ENCODE measurements at regions not wholly inside any gene's neighbourhood (a gene's known extent, or its start where the extent isn't known, plus 50 kb on each side); places are given as distances from the start of the nearest gene placed in this dataset.
"Not testable (repeated sequence)": the region's sequence is repeated elsewhere in the genome, so short reads cannot be mapped to it uniquely, and the experiment has no call there.

DNA sequence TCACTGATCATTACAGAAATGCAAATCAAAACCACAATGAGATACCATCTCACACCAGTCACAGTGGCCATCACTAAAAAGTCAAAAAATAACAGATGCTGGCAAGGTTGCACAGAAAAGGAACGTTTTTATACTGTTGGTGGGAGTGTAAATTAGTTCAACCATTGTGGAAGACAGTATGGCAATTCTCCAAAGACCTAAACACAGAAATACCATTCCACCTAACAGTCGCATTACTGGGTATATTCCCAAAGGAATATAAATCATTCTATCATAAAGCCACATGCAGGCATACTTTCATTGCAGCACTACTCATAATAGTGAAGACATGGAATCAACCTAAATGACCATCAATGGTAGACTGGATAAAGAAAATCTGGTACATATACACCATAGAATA is 83.2 kb upstream of the ARID5B start:
- H3K4me3 ChIP-seq (replicated peaks; ENCODE audit: low read depth, low read length); DNase-seq (ENCODE audit: extremely low read depth, low read depth): not testable (repeated sequence)

DNA sequence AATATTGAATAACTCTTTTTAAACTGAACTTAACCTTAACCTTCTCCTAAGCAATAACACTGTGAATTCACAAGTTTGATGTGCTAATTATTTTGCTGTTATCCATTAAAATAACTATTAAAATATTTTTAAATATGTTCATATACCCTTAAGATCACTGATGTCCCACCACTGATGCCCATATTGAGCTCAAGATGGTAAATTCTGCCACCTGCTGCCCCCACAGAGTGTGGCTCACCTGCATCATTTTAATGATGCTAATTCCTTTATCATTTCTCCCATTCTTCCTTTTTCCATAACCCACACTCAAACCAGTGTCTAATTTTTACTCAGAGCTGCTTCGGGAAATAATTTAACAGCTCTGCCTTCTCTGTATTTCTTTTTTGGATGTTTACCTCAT is 82.3 kb upstream of the ARID5B start:
- H3K4me3 ChIP-seq (replicated peaks; ENCODE audit: low read depth, low read length): no peak overlapping the region
- DNase-seq (ENCODE audit: extremely low read depth, low read depth): no peak
- TF ChIP-seq CTCF (IDR thresholded peaks at IDR 0.05; ENCODE audit: low read depth, low read length, missing control alignments): no peak

GRCh38 chr10:61821153-61821552 is 80.3 kb upstream of the ARID5B start:
- TF ChIP-seq CTCF (IDR thresholded peaks at IDR 0.05; ENCODE audit: low read depth, low read length, missing control alignments): no peak
- H3K4me3 ChIP-seq (replicated peaks; ENCODE audit: low read depth, low read length): no peak overlapping the region
- DNase-seq (ENCODE audit: extremely low read depth, low read depth): no peak

DNA sequence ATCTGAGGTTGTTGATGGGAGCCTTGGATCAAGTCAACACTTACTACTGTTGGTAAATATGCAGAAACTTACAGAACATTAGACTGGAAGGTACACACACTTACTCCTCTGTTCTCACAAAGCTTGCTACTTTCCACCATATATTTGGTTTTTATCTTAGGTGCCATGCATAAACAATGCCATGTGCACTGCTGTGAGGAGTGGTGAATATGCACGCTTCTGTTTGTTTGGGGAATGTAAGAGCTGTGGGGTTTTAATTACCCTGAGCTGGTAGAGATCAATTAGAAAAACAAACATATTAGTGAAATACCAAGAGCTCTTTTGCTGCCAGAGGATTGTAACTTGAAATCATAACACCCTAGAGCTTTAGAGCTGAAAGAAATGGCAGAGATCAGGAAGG is 79.8 kb upstream of the ARID5B start:
- H3K4me3 ChIP-seq (replicated peaks; ENCODE audit: low read depth, low read length): no peak overlapping the region
- no peak for DNase-seq (ENCODE audit: extremely low read depth, low read depth)
- no peak for TF ChIP-seq CTCF (IDR thresholded peaks at IDR 0.05; ENCODE audit: low read depth, low read length, missing control alignments)

DNA sequence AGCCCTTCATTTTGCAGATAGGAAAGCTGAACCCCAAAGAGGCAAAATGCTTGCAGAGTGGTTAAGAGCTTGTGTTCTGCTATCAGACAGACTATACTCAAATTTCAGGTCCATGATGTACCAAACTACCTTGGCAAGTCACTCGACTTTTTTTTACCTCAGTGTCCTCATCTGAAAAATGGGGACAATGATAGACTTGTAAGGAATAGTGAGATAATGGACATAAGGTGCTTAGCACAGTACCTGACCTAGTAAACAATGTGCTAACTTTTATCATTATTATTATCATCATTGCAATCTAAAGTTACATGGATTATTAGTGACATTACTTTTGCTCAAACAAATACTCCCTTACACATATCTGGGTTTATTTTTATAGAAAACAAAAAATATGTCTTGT is 79.4 kb upstream of the ARID5B start:
- no peak for DNase-seq (ENCODE audit: extremely low read depth, low read depth)
- no peak overlapping the region for H3K4me3 ChIP-seq (replicated peaks; ENCODE audit: low read depth, low read length)
- TF ChIP-seq CTCF (IDR thresholded peaks at IDR 0.05; ENCODE audit: low read depth, low read length, missing control alignments): no peak

DNA sequence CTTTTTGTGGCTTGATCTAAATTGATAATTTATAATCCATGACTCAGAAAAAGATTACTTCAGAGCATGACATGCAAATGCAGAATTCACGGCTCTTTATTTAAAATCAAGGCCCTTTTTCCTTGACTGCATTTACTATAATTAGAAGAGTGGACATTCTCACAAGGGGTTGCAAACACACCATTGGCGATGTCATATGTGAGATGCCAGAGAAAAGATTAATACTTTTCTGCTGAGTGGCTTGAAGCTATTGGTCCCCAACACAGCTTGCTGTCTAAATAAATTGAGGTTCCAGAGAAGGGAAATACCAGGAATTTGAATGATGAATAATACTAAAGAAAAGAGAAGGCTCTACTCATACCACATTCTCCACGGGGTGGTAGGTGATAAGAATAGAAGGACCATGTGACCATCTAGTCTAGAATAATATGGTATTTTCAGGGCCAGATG is 78.7 kb upstream of the ARID5B start:
- no peak overlapping the region for H3K4me3 ChIP-seq (replicated peaks; ENCODE audit: low read depth, low read length)
- TF ChIP-seq CTCF (IDR thresholded peaks at IDR 0.05; ENCODE audit: low read depth, low read length, missing control alignments): no peak
- no peak for DNase-seq (ENCODE audit: extremely low read depth, low read depth)

- no peak for TF ChIP-seq CTCF (IDR thresholded peaks at IDR 0.05; ENCODE audit: low read depth, low read length, missing control alignments)
- H3K4me3 ChIP-seq (replicated peaks; ENCODE audit: low read depth, low read length): no peak overlapping the region
- DNase-seq (ENCODE audit: extremely low read depth, low read depth): no peak
These were observed 76.5 kb upstream of the ARID5B start for GRCh38 chr10:61825001-61825400.
